ENCODE measurements at regions not wholly inside any gene's neighbourhood (a gene's known extent, or its start where the extent isn't known, plus 50 kb on each side); places are given as distances from the start of the nearest gene placed in this dataset.

DNA sequence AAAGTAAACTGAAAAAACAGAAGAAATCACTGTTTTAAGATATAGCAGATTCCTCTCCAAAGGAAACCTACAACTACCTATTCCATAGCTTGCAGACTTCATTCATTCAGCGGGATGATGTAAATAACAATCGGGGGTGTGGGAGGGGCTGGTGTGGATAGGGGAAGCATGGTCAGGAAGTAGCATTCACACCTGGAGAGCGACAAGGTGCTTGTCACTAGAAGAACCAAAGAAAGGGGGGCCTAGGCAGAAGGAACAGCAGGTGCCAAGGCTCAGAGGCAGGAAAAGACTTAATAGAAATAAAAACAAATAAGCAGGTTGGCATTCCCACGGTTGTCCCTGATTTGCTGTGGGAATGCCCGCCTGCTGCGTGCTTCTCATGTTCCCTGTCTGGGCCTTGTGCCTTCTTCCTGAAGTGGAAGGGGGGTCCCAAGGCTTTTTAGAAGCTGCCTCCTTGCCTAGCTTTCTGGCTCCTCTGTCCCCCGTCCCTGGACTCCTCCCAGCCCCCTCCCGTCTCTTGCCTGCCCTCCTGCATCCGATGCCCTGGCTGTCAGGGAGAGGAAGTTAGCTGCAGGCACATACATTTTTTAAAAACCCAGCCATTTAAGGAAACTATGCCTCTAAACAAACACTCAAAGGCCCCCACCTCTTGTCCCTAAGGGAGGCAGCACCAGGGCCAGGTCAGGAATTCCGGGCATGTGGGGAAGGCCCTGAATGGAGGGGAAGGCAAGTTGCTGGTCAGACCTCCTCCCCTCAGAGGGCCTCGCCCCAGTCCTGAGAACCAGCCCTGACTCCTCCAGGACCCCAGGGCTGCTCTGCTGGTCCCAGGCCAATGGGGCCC is 54.7 kb upstream of the PRDM11 start:
- DNase-seq (ENCODE audit: low spot score): no peak
- in situ Hi-C loops (cut with MboI; ENCODE audit: low sequenced_read_pairs, unreplicated experiment): no loop called here
- no peak for TF ChIP-seq CTCF (IDR thresholded peaks at IDR 0.05; ENCODE audit: borderline replicate concordance, control extremely low read depth, extremely low read depth, insufficient read depth, missing control alignments)

GRCh38 chr11:45092404-45092785 is 54.0 kb upstream of the PRDM11 start:
- TF ChIP-seq CTCF (IDR thresholded peaks at IDR 0.05; ENCODE audit: borderline replicate concordance, control extremely low read depth, extremely low read depth, insufficient read depth, missing control alignments): no peak
- in situ Hi-C loops (cut with MboI; ENCODE audit: low sequenced_read_pairs, unreplicated experiment): no loop called here
- DNase-seq (ENCODE audit: low spot score): no peak

- in situ Hi-C loops (cut with MboI; ENCODE audit: low sequenced_read_pairs, unreplicated experiment): no loop called here
- no peak for DNase-seq (ENCODE audit: low spot score)
- TF ChIP-seq CTCF (IDR thresholded peaks at IDR 0.05; ENCODE audit: borderline replicate concordance, control extremely low read depth, extremely low read depth, insufficient read depth, missing control alignments): no peak
Observed at GRCh38 chr11:45092901-45093760, 53.3 kb upstream of the PRDM11 start.

GRCh38 chr11:45093761-45094455 is 52.5 kb upstream of the PRDM11 start:
- DNase-seq (ENCODE audit: low spot score): no peak
- in situ Hi-C loops (cut with MboI; ENCODE audit: low sequenced_read_pairs, unreplicated experiment): no loop called here
- no peak for TF ChIP-seq CTCF (IDR thresholded peaks at IDR 0.05; ENCODE audit: borderline replicate concordance, control extremely low read depth, extremely low read depth, insufficient read depth, missing control alignments)

- in situ Hi-C loops (cut with MboI; ENCODE audit: low sequenced_read_pairs, unreplicated experiment): no loop called here
- TF ChIP-seq CTCF (IDR thresholded peaks at IDR 0.05; ENCODE audit: borderline replicate concordance, control extremely low read depth, extremely low read depth, insufficient read depth, missing control alignments): no peak
- DNase-seq (ENCODE audit: low spot score): no peak
Observed at GRCh38 chr11:45094958-45095690, 51.3 kb upstream of the PRDM11 start.

- no peak for TF ChIP-seq CTCF (IDR thresholded peaks at IDR 0.05; ENCODE audit: borderline replicate concordance, control extremely low read depth, extremely low read depth, insufficient read depth, missing control alignments)
Observed at GRCh38 chr11:45095691-45096010, 50.8 kb upstream of the PRDM11 start.

More at GRCh38 chr11:45095691-45096010, 50.8 kb upstream of the PRDM11 start:
- in situ Hi-C loops (cut with MboI; ENCODE audit: low sequenced_read_pairs, unreplicated experiment): no loop called here
- DNase-seq (ENCODE audit: low spot score): no peak

Data from GM13976 (cell line).